ENCODE measurements at regions not wholly inside any gene's neighbourhood (a gene's known extent, or its start where the extent isn't known, plus 50 kb on each side); places are given as distances from the start of the nearest gene placed in this dataset.
A peak's percentile ranks its signal among the peaks of the same experiment; 100 is the strongest.

DNA sequence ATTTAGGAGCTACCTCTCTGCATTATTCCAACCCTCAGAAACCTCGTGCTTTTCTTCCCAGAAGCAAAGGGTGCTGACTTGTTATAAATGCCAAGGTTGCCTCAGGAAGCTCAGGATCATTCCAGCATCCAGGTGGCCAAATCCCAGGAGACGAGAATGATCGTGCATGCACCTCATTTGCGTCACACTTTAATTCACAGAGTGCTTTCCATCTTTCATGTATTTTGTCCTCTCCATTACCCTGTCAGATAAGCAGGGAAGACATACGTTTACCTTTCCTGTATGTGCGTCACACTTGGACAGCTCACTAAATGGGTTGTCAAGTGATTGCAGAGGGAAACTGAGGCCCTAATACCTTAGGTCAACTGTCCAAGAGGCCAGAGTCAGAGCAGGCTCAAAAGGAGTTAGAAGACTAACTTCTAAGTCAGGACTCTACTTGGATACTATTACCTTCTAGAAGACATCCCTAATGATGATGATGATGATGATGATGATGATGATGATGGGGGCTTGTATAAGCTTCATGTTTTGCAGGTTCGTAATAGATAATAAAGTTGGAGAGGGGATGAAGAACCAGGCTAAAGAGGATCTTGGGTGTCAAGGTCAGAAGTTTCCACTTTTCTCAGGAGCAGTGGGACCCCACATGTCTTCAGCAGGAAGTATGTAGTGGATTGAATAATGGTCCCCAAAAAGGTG lies 150.6 kb upstream of the TNRC6C start:
- no peak for DNase-seq (ENCODE audit: low read depth)

- DNase-seq (ENCODE audit: low read depth), result no peak
These were observed 149.6 kb upstream of the TNRC6C start for GRCh38 chr17:77808686-77809425.

DNA sequence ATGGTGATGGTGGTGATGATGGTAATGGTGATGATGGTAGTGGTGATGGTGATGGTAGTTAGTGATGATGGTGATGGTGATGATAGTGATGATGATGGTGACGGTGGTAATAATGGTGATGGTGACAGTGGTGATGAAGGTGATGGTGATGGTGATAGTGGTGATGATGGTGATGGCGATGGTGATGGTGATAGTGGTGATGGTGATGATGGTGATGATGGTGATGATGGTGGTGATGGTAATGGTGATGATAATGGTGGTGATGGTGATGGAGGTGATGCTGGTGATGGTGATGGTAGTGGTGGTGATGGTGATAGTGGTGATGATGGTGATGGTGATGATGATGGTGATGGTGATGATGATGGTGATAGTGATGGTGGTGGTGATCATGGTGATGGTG lies 148.7 kb upstream of the TNRC6C start:
- no peak for DNase-seq (ENCODE audit: low read depth)

GRCh38 chr17:77810536-77810935 lies 148.0 kb upstream of the TNRC6C start:
- DNase-seq (ENCODE audit: low read depth), result peak; percentile 39

DNA sequence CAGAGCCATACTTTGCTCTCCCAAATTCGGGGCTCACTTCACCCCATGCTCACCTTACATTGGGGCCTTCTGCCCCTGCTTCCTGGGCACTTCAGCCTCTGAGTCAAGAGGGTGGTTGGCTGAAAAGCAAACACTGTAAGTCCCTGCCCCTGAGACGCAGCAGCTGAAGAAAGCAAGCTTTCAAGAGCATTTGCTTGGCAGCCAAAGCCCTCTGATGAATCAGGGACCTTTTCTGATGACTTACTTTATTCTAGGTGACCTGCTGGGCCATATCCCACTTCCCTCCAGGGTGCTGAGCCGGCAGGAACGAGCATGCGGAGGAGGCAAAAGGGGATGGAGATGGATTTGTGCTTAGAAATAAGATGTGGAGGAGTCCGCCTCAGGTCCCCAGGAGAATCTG lies 147.0 kb upstream of the TNRC6C start:
- DNase-seq (ENCODE audit: low read depth), result no peak

GRCh38 chr17:77814091-77814772 lies 144.3 kb upstream of the TNRC6C start:
- no peak for DNase-seq (ENCODE audit: low read depth)

GRCh38 chr17:77815127-77815905 lies 143.2 kb upstream of the TNRC6C start:
- DNase-seq (ENCODE audit: low read depth), result no peak

GRCh38 chr17:77817953-77818352 lies 140.6 kb upstream of the TNRC6C start:
- peak; percentile 69 for DNase-seq (ENCODE audit: low read depth)

GRCh38 chr17:77819497-77819896 lies 139.0 kb upstream of the TNRC6C start:
- DNase-seq (ENCODE audit: low read depth), result no peak

DNA sequence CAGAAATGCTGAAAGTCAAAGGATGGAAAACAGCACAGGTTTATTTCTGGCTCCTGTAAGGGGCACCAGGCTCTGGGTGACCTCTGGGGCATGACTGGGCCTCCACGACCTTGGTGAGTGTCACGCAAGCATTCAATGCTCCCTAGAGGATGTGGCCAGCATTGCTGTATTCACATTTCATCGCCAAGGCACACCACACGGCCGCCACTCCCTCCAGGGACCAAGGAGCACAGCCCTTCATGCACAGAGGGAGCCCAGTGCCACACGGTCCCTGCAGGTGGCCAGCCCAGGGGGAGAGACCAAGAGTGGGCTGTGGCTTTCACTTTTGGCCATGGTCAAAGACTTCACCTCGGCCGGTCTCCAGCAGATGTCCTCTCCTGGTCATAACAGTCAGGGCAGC lies 137.4 kb upstream of the TNRC6C start:
- DNase-seq (ENCODE audit: low read depth), result no peak

DNA sequence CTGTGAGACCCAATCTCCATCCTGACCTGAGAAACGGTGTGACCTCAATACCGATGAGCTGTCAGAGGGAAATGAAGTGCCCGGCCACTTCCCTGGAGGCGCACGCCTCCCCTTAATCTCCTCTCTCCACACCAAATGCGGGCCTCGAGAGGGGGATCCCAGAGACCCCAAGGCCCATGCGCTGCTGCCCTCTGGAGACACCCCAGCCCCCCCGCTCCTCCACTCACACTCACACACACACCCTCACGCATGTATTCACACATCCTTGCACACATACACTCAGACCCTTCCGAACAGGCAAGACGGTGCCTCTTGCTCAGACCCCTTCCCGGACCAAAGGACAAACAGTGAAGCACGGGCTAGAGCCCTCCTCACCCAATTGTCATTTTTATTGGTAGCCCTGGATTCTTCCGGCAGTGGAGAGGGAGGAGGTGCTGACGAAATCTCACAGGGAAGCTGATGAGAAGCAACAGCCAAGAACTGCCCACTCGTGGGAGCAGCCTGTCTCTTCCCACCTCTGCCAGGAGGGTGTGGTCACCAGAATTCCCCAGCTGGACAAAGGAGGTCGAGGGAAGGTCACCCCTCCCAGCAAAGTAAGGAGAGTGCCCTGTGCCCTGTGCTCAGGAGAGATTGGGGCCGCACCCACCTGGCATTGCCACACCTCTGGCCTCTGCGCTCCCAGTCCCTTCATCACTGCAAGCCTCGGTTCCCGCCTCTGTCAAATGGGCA lies 136.0 kb upstream of the TNRC6C start:
- DNase-seq (ENCODE audit: low read depth), result no peak

- DNase-seq (ENCODE audit: low read depth), result no peak
These were observed 134.3 kb upstream of the TNRC6C start for GRCh38 chr17:77824102-77824779.

GRCh38 chr17:77824780-77825280 lies 133.7 kb upstream of the TNRC6C start:
- no peak for DNase-seq (ENCODE audit: low read depth)

GRCh38 chr17:77825621-77826020 lies 132.9 kb upstream of the TNRC6C start:
- no peak for DNase-seq (ENCODE audit: low read depth)

GRCh38 chr17:77826132-77826873 lies 132.2 kb upstream of the TNRC6C start:
- no peak for DNase-seq (ENCODE audit: low read depth)

DNA sequence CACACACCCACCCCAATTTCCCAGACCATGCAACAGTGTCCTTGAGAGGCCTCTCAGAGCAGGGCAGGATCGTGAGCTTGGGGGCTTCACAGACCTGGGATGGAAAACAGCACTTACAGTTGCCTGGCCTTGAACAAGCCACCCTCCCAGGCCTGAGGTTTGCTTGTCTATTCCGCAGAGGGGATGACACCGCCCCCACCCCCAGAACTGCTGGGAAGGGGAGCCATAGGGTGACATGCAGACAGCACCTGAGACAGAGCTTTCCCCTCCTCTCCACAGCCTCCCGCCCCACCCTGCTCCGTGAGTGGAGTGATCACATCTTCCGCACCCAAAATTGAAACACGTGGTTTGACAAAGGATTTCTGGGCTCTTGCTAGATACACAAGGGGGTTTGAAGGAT lies 131.5 kb upstream of the TNRC6C start:
- no peak for DNase-seq (ENCODE audit: low read depth)

- DNase-seq (ENCODE audit: low read depth), result no peak
These were observed 131.0 kb upstream of the TNRC6C start for GRCh38 chr17:77827511-77827910.

DNA sequence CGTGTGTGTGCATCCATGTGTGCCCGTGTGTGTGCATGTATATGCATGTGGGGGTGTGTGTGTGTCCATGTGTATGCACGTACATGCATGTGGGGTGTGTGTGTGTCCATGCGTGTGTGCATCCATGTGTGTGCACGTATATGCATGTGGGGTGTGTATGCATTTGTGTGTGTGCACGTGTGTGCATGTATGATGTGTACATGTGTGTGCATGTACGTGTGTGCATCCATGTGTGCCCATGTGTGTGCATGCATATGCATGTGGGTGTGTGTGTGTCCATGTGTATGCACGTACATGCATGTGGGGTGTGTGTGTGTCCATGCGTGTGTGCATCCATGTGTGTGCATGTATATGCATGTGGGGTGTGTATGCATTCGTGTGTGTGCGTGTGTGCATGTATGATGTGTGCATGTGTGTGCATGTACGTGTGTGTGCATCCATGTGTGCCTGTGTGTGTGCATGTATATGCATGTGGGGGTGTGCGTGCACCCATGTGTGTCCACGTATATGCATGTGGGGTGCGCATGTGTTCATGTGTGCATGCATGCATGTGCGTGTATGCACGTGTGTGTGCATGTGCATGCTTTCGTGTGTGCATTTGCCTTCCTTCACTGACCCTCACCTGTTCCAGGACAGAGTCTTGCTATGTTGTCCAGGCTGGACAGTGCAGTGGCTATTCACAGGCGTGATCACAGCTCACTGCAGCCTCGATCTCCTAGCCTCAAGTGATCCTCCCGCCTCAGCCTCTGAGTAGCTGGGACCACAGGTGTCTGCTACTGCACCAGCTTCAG lies 129.6 kb upstream of the TNRC6C start:
- no peak for DNase-seq (ENCODE audit: low read depth)

All from Daoy (cell line).